ENCODE measurements at regions not wholly inside any gene's neighbourhood (a gene's known extent, or its start where the extent isn't known, plus 50 kb on each side); places are given as distances from the start of the nearest gene placed in this dataset.

GRCh38 chr18:10124557-10124956 lies 210.7 kb downstream of the VAPA start:
- Histone ChIP-seq H3K4me2 (ENCODE audit: low read length) (no peak overlapping the region), H3K9me2 (ENCODE audit: insufficient read depth, low read length) (no peaks in the 10 kb centered on the region), H3K9ac (ENCODE audit: low read length) (no peak overlapping the region), H3K27me3 (ENCODE audit: insufficient read depth, low read depth, low read length) (no peaks in the 10 kb centered on the region), H3K36me3 (ENCODE audit: insufficient read depth, low read length) (no peaks in the 10 kb centered on the region), H3F3A (ENCODE audit: insufficient read depth, low read length, poor library complexity, severe bottlenecking) (no peaks in the 10 kb centered on the region), H4K20me1 (ENCODE audit: insufficient read depth) (no peaks in the 10 kb centered on the region), H3K4me3 (ENCODE audit: low read length) (no peak overlapping the region), H2AFZ (ENCODE audit: low read depth, low read length) (no peak overlapping the region), H3K27ac (ENCODE audit: low read length) (no peak overlapping the region), H3K9me3 (ENCODE audit: low read length) (no peaks in the 10 kb centered on the region), H3K79me2 (replicated peaks; ENCODE audit: insufficient read depth, low read length) (no peaks in the 10 kb centered on the region)
- TF ChIP-seq EZH2 (IDR thresholded peaks at IDR 0.05; ENCODE audit: borderline replicate concordance, insufficient read depth, low read length, poor library complexity, severe bottlenecking) (no peak), EP300 (conservative IDR thresholded peaks at IDR 0.05; ENCODE audit: poor library complexity, severe bottlenecking) (no peak), SMC3 (conservative IDR thresholded peaks at IDR 0.05; ENCODE audit: poor library complexity) (no peak)
- TF ChIP-seq, protein P1, sequence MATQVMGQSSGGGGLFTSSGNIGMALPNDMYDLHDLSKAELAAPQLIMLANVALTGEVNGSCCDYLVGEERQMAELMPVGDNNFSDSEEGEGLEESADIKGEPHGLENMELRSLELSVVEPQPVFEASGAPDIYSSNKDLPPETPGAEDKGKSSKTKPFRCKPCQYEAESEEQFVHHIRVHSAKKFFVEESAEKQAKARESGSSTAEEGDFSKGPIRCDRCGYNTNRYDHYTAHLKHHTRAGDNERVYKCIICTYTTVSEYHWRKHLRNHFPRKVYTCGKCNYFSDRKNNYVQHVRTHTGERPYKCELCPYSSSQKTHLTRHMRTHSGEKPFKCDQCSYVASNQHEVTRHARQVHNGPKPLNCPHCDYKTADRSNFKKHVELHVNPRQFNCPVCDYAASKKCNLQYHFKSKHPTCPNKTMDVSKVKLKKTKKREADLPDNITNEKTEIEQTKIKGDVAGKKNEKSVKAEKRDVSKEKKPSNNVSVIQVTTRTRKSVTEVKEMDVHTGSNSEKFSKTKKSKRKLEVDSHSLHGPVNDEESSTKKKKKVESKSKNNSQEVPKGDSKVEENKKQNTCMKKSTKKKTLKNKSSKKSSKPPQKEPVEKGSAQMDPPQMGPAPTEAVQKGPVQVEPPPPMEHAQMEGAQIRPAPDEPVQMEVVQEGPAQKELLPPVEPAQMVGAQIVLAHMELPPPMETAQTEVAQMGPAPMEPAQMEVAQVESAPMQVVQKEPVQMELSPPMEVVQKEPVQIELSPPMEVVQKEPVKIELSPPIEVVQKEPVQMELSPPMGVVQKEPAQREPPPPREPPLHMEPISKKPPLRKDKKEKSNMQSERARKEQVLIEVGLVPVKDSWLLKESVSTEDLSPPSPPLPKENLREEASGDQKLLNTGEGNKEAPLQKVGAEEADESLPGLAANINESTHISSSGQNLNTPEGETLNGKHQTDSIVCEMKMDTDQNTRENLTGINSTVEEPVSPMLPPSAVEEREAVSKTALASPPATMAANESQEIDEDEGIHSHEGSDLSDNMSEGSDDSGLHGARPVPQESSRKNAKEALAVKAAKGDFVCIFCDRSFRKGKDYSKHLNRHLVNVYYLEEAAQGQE (IDR thresholded peaks at IDR 0.05; ENCODE audit: borderline replicate concordance) = no peak

DNA sequence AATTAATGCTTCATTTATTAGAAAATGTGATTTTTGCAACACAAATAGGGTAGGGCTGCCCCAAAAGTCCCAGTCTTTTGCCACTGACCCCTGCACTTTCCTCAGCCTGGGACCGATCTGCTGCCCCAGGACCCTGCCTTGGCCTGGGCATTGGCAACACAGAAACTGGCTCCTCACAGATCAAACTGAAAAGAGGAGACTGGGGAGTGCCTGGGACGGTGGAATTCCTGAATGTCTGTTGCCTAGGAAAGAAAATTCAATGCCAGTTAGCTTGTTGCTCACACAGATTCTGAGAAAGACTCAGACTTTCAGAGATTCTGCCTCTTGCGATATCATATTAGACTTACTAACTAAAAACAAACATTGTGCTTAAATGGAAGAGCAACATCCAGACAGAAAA lies 211.2 kb downstream of the VAPA start:
- no peaks in the 10 kb centered on the region for H3K27me3 ChIP-seq (ENCODE audit: insufficient read depth, low read depth, low read length)
- no peaks in the 10 kb centered on the region for H3K9me2 ChIP-seq (ENCODE audit: insufficient read depth, low read length)
- no peak for TF ChIP-seq TAF1 (IDR thresholded peaks at IDR 0.05; ENCODE audit: low read depth)
- no peak for TF ChIP-seq CTCF (IDR thresholded peaks at IDR 0.05; ENCODE audit: poor library complexity, severe bottlenecking)
- TF ChIP-seq, protein P1 (IDR thresholded peaks at IDR 0.05; ENCODE audit: borderline replicate concordance) = no peak
- TF ChIP-seq MXI1 (conservative IDR thresholded peaks at IDR 0.05; ENCODE audit: poor library complexity, severe bottlenecking) = no peak
- no peak for TF ChIP-seq SMC3 (conservative IDR thresholded peaks at IDR 0.05; ENCODE audit: poor library complexity)
- no peak for TF ChIP-seq EZH2 (IDR thresholded peaks at IDR 0.05; ENCODE audit: borderline replicate concordance, insufficient read depth, low read length, poor library complexity, severe bottlenecking)
- TF ChIP-seq EP300 (conservative IDR thresholded peaks at IDR 0.05; ENCODE audit: poor library complexity, severe bottlenecking) = no peak
- TF ChIP-seq RAD21 (conservative IDR thresholded peaks at IDR 0.05) = no peak
- no peak for TF ChIP-seq POLR2AphosphoS5 (IDR thresholded peaks at IDR 0.05)
- no peaks in the 10 kb centered on the region for H3K79me2 ChIP-seq (replicated peaks; ENCODE audit: insufficient read depth, low read length)
- no peaks in the 10 kb centered on the region for H3K36me3 ChIP-seq (ENCODE audit: insufficient read depth, low read length)
- H2AFZ ChIP-seq (ENCODE audit: low read depth, low read length) = no peak overlapping the region
- H3F3A ChIP-seq (ENCODE audit: insufficient read depth, low read length, poor library complexity, severe bottlenecking) = no peaks in the 10 kb centered on the region
- no peak overlapping the region for H3K4me3 ChIP-seq (ENCODE audit: low read length)
- H3K27ac ChIP-seq (ENCODE audit: low read length) = no peak overlapping the region
- no peak overlapping the region for H3K9ac ChIP-seq (ENCODE audit: low read length)
- H4K20me1 ChIP-seq (ENCODE audit: insufficient read depth) = no peaks in the 10 kb centered on the region
- no peak overlapping the region for H3K4me2 ChIP-seq (ENCODE audit: low read length)
- no peaks in the 10 kb centered on the region for H3K9me3 ChIP-seq (ENCODE audit: low read length)
